ENCODE measurements at regions not wholly inside any gene's neighbourhood (a gene's known extent, or its start where the extent isn't known, plus 50 kb on each side); places are given as distances from the start of the nearest gene placed in this dataset.

DNA sequence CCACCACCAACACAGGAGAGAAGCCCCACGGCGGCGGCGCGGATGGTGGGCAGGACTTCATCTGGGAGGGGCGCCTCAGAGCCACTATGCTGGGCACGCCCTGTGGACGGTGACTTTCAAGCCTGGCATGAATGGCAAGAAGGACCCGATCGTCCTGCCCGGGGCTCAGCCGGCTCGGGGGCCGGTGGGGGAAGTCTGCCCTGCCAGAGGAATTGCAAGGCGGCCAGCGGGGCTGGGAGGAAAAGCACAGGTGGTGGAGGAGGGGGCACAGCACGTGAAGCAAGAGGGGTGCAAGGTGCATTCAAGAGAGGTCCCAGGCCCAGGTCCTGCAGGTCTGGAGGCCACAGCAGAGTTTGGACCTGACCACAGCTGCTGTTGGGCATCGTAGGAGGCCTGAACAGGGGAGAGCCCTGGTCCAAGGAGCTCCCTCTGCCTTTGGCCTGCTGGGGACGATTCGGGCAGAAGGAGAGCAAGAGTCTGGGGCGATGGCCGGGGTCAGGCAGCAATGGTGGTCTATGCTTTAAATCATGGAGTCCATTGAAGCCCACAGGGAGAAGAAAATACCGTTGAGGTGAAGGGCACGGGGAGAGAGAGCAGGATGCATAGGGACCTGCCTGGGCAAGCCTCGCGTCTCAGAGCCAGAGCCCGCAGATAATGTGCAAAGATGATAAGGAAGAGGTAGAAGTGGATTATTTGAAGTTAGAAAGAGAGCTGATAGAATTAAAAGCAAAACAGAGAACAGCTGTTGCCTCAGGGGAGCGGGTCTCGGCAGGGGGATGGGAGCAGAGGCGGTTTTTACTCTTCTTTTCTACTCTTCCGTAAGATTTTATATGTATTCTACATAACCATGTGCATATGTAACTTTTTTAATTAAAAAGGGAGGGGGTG is 82.6 kb upstream of the SHISAL1 start:
- Histone ChIP-seq H3K27me3 (ENCODE audit: insufficient read depth, low read length) (peaks cover 3% of the 10 kb centered on the region), H3K4me1 (ENCODE audit: insufficient read depth, low read length) (no peaks in the 10 kb centered on the region), H3K36me3 (ENCODE audit: insufficient read depth, low read length) (no peaks in the 10 kb centered on the region), H3K4me2 (ENCODE audit: insufficient read depth, low read length) (no peak overlapping the region), H3K4me3 (ENCODE audit: insufficient read depth, low read length) (no peak overlapping the region), H3K27ac (ENCODE audit: low read depth, low read length) (no peak overlapping the region), H3K79me2 (ENCODE audit: insufficient read depth, low read length) (no peaks in the 10 kb centered on the region), H3K9me3 (ENCODE audit: low read depth, low read length) (no peaks in the 10 kb centered on the region), H2AFZ (ENCODE audit: low read length) (no peak overlapping the region), H4K20me1 (ENCODE audit: insufficient read depth, low read length) (no peaks in the 10 kb centered on the region)
- TF ChIP-seq, protein P1, sequence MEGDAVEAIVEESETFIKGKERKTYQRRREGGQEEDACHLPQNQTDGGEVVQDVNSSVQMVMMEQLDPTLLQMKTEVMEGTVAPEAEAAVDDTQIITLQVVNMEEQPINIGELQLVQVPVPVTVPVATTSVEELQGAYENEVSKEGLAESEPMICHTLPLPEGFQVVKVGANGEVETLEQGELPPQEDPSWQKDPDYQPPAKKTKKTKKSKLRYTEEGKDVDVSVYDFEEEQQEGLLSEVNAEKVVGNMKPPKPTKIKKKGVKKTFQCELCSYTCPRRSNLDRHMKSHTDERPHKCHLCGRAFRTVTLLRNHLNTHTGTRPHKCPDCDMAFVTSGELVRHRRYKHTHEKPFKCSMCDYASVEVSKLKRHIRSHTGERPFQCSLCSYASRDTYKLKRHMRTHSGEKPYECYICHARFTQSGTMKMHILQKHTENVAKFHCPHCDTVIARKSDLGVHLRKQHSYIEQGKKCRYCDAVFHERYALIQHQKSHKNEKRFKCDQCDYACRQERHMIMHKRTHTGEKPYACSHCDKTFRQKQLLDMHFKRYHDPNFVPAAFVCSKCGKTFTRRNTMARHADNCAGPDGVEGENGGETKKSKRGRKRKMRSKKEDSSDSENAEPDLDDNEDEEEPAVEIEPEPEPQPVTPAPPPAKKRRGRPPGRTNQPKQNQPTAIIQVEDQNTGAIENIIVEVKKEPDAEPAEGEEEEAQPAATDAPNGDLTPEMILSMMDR (IDR thresholded peaks at IDR 0.05; ENCODE audit: extremely low read depth, low read depth, low read length), result no peak
- peak; percentile 87 for DNase-seq (ENCODE audit: insufficient read length, low spot score, missing footprints)

DNA sequence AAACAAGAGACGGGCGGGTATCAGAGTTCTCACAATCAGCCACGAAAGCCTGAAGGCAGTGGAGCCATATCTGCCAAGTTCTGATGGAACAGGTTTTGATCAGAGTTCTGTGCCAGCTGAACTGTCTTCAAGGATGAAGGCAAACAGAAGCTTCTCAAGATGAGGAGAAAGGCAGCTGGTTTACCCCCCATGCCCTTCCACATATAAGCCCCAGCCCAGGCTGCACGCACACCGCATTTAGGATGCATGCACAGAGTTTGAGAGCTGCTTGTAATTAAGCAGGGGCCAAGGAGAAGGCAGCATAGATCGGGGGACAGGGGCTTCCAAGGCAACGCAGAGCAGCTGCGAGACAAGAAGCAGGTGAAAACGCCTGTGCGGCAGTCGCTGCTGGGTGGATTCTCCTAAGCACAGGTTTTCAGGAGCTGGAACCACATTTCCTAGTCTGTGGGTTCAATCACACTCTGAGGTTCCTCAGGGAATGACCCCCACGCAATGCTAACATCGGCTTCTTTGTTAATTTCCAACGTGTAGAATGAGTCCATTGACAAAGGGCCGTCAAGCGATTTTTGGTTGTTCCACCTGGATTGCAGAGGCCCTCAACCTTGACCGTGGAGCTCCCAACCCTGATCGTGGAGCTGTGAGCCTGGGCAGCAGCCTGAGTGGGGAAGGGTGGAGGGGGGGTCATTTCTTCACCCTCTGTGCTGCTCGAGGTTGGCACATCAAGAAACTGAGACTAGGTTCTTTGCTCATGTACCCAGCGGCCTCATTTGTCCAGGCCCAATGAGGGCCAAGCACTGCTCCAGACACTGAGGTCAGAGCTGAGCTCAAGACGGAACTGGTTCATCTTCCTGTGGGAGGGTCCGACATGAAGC is 81.7 kb upstream of the SHISAL1 start:
- H3K36me3 ChIP-seq (ENCODE audit: insufficient read depth, low read length), result no peaks in the 10 kb centered on the region
- no peak overlapping the region for H3K4me2 ChIP-seq (ENCODE audit: insufficient read depth, low read length)
- H2AFZ ChIP-seq (ENCODE audit: low read length), result no peak overlapping the region
- no peaks in the 10 kb centered on the region for H3K9me3 ChIP-seq (ENCODE audit: low read depth, low read length)
- no peak overlapping the region for H3K27ac ChIP-seq (ENCODE audit: low read depth, low read length)
- H4K20me1 ChIP-seq (ENCODE audit: insufficient read depth, low read length), result no peaks in the 10 kb centered on the region
- peak; percentile 69 for DNase-seq (ENCODE audit: insufficient read length, low spot score, missing footprints)
- no peaks in the 10 kb centered on the region for H3K79me2 ChIP-seq (ENCODE audit: insufficient read depth, low read length)
- H3K4me3 ChIP-seq (ENCODE audit: insufficient read depth, low read length), result no peak overlapping the region
- TF ChIP-seq, protein P1 (IDR thresholded peaks at IDR 0.05; ENCODE audit: extremely low read depth, low read depth, low read length), result no peak
- no peaks in the 10 kb centered on the region for H3K4me1 ChIP-seq (ENCODE audit: insufficient read depth, low read length)
- no peaks in the 10 kb centered on the region for H3K27me3 ChIP-seq (ENCODE audit: insufficient read depth, low read length)

DNA sequence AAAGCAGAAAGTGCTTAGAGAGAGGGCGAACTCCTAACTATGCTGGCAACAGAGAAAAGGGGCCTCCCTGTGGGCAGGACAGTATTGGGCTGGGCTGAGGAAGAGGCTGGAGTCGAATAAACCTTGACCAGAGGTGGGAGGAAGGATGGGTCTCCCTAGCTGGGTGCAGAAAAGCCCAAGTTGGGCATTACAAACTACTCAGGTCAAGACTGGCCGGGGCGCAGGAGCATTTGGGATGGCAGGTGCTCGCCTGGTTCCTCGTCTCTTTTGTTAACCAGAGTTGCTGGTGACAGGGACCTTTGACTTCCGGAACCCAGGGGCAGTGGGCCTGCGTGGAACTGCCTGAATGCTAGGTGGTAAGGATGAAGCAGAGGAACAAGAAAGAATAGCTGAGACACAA is 80.3 kb upstream of the SHISAL1 start:
- H4K20me1 ChIP-seq (ENCODE audit: insufficient read depth, low read length), result no peaks in the 10 kb centered on the region
- no peak overlapping the region for H3K27ac ChIP-seq (ENCODE audit: low read depth, low read length)
- TF ChIP-seq, protein P1 (IDR thresholded peaks at IDR 0.05; ENCODE audit: extremely low read depth, low read depth, low read length), result no peak
- no peaks in the 10 kb centered on the region for H3K4me1 ChIP-seq (ENCODE audit: insufficient read depth, low read length)
- peak; percentile 68 for DNase-seq (ENCODE audit: insufficient read length, low spot score, missing footprints)
- H3K4me2 ChIP-seq (ENCODE audit: insufficient read depth, low read length), result no peak overlapping the region
- H3K9me3 ChIP-seq (ENCODE audit: low read depth, low read length), result no peaks in the 10 kb centered on the region
- no peaks in the 10 kb centered on the region for H3K36me3 ChIP-seq (ENCODE audit: insufficient read depth, low read length)
- no peaks in the 10 kb centered on the region for H3K79me2 ChIP-seq (ENCODE audit: insufficient read depth, low read length)
- H2AFZ ChIP-seq (ENCODE audit: low read length), result no peak overlapping the region
- peaks cover 9% of the 10 kb centered on the region for H3K27me3 ChIP-seq (ENCODE audit: insufficient read depth, low read length)
- H3K4me3 ChIP-seq (ENCODE audit: insufficient read depth, low read length), result no peak overlapping the region

All from osteoblast (primary cell).